CD14-positive monocyte (primary cell): ENCODE measurements at regions not wholly inside any gene's neighbourhood (a gene's known extent, or its start where the extent isn't known, plus 50 kb on each side); places are given as distances from the start of the nearest gene placed in this dataset.

ENCODE experiments used
- DNase-seq, 3 donors: peaks; one replicate each; pipeline ENCODE4 v3.0.0-alpha.2; 2011 to 2022
- H2AFZ ChIP-seq: 2 replicates; pipeline ENCODE4 v1.6.0; 2012; ENCODE audit warnings: mild to moderate bottlenecking, low read depth, low read length, inconsistent platforms; ENCODE audit not compliant: insufficient read depth, poor library complexity, severe bottlenecking
- H3K27ac ChIP-seq, 2 donors: 1 replicate in 1 of 2; 2 replicates in 1 of 2; pipeline ENCODE4 v1.5.1; 2012 to 2013; ENCODE audit warnings: low read length in 2 of 2, control low read depth in 1 of 2, inconsistent platforms in 1 of 2, low read depth in 1 of 2, mild to moderate bottlenecking in 1 of 2
- H3K27me3 ChIP-seq, 2 donors: one replicate each; pipeline versions ENCODE4 v1.6.0 to v1.6.1; 2011 to 2013; ENCODE audit warnings: low read length in 2 of 2; ENCODE audit not compliant: control insufficient read depth in 2 of 2, insufficient read depth in 2 of 2
- H3K36me3 ChIP-seq, 2 donors: replicated peaks in 1 of 2; 1 replicate in 1 of 2; 2 replicates in 1 of 2; pipeline versions ENCODE4 v1.5.1 to v1.6.1; 2012 to 2013; ENCODE audit warnings: low read length in 2 of 2, control low read depth in 1 of 2, inconsistent platforms in 1 of 2, mild to moderate bottlenecking in 1 of 2; ENCODE audit not compliant: insufficient read depth in 2 of 2, control insufficient read depth in 1 of 2
- H3K4me1 ChIP-seq, 2 donors: 1 replicate in 1 of 2; 2 replicates in 1 of 2; pipeline versions ENCODE4 v1.5.1 to v1.6.1; 2012 to 2013; ENCODE audit warnings: low read length in 2 of 2, control low read depth in 1 of 2, inconsistent platforms in 1 of 2, mild to moderate bottlenecking in 1 of 2, moderate library complexity in 1 of 2; ENCODE audit not compliant: insufficient read depth in 2 of 2, control insufficient read depth in 1 of 2
- H3K4me2 ChIP-seq: replicated peaks from 2 replicates; pipeline ENCODE3; 2012; ENCODE audit warnings: low read length, moderate library complexity, mild to moderate bottlenecking; ENCODE audit not compliant: poor library complexity, severe bottlenecking; ENCODE audit errors: extremely low read depth
- H3K4me3 ChIP-seq, 3 experiments: fragments of 200-600 bp in 1 of 3; sonication (generic) in 1 of 3; replicated peaks in 1 of 3; 1 replicate in 2 of 3; 2 replicates in 1 of 3; pipeline ENCODE4 v1.5.1; 2011 to 2013; ENCODE audit warnings: low read length in 3 of 3, mild to moderate bottlenecking in 3 of 3, control low read depth in 2 of 3, low read depth in 2 of 3, inconsistent platforms in 1 of 3, moderate library complexity in 1 of 3
- H3K79me2 ChIP-seq: 2 replicates; pipeline ENCODE4 v1.6.0; 2012; ENCODE audit warnings: mild to moderate bottlenecking, control low read depth, inconsistent platforms, low read length, moderate library complexity; ENCODE audit not compliant: insufficient read depth
- H3K9ac ChIP-seq: 2 replicates; pipeline ENCODE4 v1.6.0; 2017; ENCODE audit warnings: low read length, mild to moderate bottlenecking; ENCODE audit not compliant: insufficient read depth, poor library complexity, severe bottlenecking
- H3K9me3 ChIP-seq, 2 donors: replicated peaks in 1 of 2; 1 replicate in 1 of 2; 2 replicates in 1 of 2; pipeline versions ENCODE4 v1.5.1 to v1.6.1; 2012 to 2013; ENCODE audit warnings: low read length in 2 of 2, control low read depth in 1 of 2; ENCODE audit not compliant: control insufficient read depth in 1 of 2, insufficient read depth in 1 of 2
- H4K20me1 ChIP-seq: 2 replicates; pipeline ENCODE4 v1.6.0; 2012; ENCODE audit warnings: mild to moderate bottlenecking, low read length, control low read depth, moderate library complexity; ENCODE audit not compliant: insufficient read depth
- H3K27ac Mint-ChIP-seq, 7 donors: one replicate each; pipeline ENCODE4 v1.8.0; 2020; ENCODE audit warnings: mild to moderate bottlenecking in 7 of 7, mixed read lengths in 7 of 7, moderate library complexity in 6 of 7, inconsistent platforms in 2 of 7
- H3K27me3 Mint-ChIP-seq, 3 donors: one replicate each; pipeline ENCODE4 v1.8.0; 2021 to 2022; ENCODE audit warnings: low read depth in 3 of 3, mild to moderate bottlenecking in 3 of 3, mixed read lengths in 3 of 3, moderate library complexity in 3 of 3, inconsistent platforms in 1 of 3
- H3K36me3 Mint-ChIP-seq, 2 donors: one replicate each; pipeline ENCODE4 v1.8.0; 2020; ENCODE audit warnings: mixed read lengths in 2 of 2, inconsistent platforms in 1 of 2, mild to moderate bottlenecking in 1 of 2
- H3K4me1 Mint-ChIP-seq: one replicate; pipeline ENCODE4 v1.8.0; 2020; ENCODE audit warnings: mild to moderate bottlenecking, mixed read lengths
- H3K4me3 Mint-ChIP-seq, 2 donors: one replicate each; pipeline ENCODE4 v1.8.0; 2020; ENCODE audit warnings: mild to moderate bottlenecking in 2 of 2, mixed read lengths in 2 of 2, moderate library complexity in 1 of 2
- H3K9me3 Mint-ChIP-seq, 7 donors: one replicate each; pipeline ENCODE4 v1.8.0; 2020 to 2022; ENCODE audit warnings: mixed read lengths in 7 of 7, mild to moderate bottlenecking in 6 of 7, moderate library complexity in 6 of 7, inconsistent platforms in 2 of 7
- WGBS: methylation state at CpG from one replicate; pipeline ENCODE4 v1.1.5; 2013; ENCODE audit warnings: missing lambda C conversion rate; ENCODE audit not compliant: insufficient coverage; 5-methylcytosine and 5-hydroxymethylcytosine counted together
- intact Hi-C, 2 donors: fragments of 100-400 bp; cut with micrococcal nuclease; formaldehyde crosslinking; loops; one replicate each; pipeline versions ENCODE4 v1.15.0 to v1.15.1; 2023
- TF ChIP-seq, protein P1 (sequence below): fragments of 200-600 bp; IDR thresholded peaks from one replicate; pipeline ENCODE4 v1.8.0; 2022; ENCODE audit warnings: antibody characterized with exemption, mild to moderate bottlenecking

DNA sequence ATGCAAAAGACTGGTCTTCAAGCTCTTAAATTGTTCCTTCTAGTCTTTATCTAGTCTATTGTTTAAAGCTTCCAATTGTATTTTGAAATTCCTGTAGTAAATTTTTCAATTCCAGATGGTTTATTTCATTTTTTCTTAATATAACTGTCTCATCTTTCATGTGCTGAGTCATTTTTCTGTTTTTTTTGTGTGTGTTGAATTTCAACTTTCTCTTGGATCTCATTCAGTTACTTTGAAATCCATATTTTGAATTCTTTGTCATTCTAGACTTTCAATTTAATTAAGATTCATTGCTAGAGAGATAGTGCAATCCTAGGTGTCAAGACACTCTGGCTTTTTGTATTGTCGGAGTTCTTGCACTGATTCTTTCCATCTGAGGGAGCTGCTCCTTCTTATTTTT lies 128.0 kb upstream of the PRKG2 start:
- Mint-ChIP-seq H3K9me3 (peaks cover 0 to 9% (median 2%) of the 10 kb centered on the region in 7 donors), H3K4me3 (no peak overlapping the region), H3K4me1 (no peaks in the 10 kb centered on the region), H3K36me3 (no peaks in the 10 kb centered on the region), H3K27ac (no peak overlapping the region), H3K27me3 (no peaks in the 10 kb centered on the region)
- Histone ChIP-seq H3K4me2 (no peak overlapping the region), H3K9me3 (no peaks in the 10 kb centered on the region), H3K4me3 (no peak overlapping the region), H3K27ac (no peak overlapping the region), H3K9ac (no peak overlapping the region), H4K20me1 (no peaks in the 10 kb centered on the region), H2AFZ (no peak overlapping the region), H3K36me3 (no peaks in the 10 kb centered on the region), H3K27me3 (no peaks in the 10 kb centered on the region), H3K79me2 (no peaks in the 10 kb centered on the region), H3K4me1 (no peaks in the 10 kb centered on the region)
- intact Hi-C loops: no loop called here
- no peak for DNase-seq
- TF ChIP-seq, protein P1, sequence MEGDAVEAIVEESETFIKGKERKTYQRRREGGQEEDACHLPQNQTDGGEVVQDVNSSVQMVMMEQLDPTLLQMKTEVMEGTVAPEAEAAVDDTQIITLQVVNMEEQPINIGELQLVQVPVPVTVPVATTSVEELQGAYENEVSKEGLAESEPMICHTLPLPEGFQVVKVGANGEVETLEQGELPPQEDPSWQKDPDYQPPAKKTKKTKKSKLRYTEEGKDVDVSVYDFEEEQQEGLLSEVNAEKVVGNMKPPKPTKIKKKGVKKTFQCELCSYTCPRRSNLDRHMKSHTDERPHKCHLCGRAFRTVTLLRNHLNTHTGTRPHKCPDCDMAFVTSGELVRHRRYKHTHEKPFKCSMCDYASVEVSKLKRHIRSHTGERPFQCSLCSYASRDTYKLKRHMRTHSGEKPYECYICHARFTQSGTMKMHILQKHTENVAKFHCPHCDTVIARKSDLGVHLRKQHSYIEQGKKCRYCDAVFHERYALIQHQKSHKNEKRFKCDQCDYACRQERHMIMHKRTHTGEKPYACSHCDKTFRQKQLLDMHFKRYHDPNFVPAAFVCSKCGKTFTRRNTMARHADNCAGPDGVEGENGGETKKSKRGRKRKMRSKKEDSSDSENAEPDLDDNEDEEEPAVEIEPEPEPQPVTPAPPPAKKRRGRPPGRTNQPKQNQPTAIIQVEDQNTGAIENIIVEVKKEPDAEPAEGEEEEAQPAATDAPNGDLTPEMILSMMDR: no peak
- no CpG with 5 or more reads among the region's 1 CpG for WGBS

DNA sequence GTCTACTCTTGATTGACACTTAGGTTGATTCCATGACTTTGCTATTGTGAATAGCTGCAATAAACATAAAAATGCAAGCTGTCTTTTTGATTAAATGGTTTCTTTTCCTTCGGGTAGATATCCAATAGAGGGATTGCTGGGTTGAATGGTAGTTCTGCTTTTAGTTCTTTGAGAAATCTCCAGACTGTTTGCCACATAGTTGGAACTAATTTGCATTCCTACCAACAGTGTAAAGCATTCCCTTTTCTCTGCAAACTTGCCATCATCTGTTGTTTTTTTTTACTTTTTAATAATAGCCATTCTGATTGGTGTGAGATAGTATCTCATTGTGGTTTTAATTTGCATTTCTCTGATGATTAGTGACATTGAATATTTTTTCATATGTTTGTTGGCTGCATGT lies 122.2 kb upstream of the PRKG2 start:
- H2AFZ ChIP-seq: no peak overlapping the region

More for the DNA sequence above, 122.2 kb upstream of the PRKG2 start:
- Mint-ChIP-seq H3K4me1 (no peaks in the 10 kb centered on the region), H3K27me3 (no peaks in the 10 kb centered on the region), H3K27ac (no peak overlapping the region), H3K4me3 (no peak overlapping the region), H3K36me3 (no peaks in the 10 kb centered on the region), H3K9me3 (peaks cover 0 to 4% (median 2%) of the 10 kb centered on the region in 7 donors)
- no peak for DNase-seq
- TF ChIP-seq, protein P1: no peak
- no peaks in the 10 kb centered on the region for H3K9me3 ChIP-seq
- no peak overlapping the region for H3K9ac ChIP-seq
- no peak overlapping the region for H3K4me3 ChIP-seq
- no peaks in the 10 kb centered on the region for H3K36me3 ChIP-seq
- no CpG with 5 or more reads among the region's 1 CpG for WGBS
- no peak overlapping the region for H3K4me2 ChIP-seq
- no peak overlapping the region for H3K27ac ChIP-seq
- H4K20me1 ChIP-seq: no peaks in the 10 kb centered on the region
- intact Hi-C loops: no loop called here
- H3K4me1 ChIP-seq: no peaks in the 10 kb centered on the region
- H3K79me2 ChIP-seq: no peaks in the 10 kb centered on the region
- H3K27me3 ChIP-seq: no peaks in the 10 kb centered on the region
